Effector CD4-positive, alpha-beta T cell (primary cell): ENCODE measurements at regions not wholly inside any gene's neighbourhood (a gene's known extent, or its start where the extent isn't known, plus 50 kb on each side); places are given as distances from the start of the nearest gene placed in this dataset.
"Not testable (repeated sequence)": the region's sequence is repeated elsewhere in the genome, so short reads cannot be mapped to it uniquely, and the experiment has no call there.

Experiments used
- DNase-seq: peaks from one replicate; pipeline ENCODE4 v3.0.0-alpha.2; 2020

DNA sequence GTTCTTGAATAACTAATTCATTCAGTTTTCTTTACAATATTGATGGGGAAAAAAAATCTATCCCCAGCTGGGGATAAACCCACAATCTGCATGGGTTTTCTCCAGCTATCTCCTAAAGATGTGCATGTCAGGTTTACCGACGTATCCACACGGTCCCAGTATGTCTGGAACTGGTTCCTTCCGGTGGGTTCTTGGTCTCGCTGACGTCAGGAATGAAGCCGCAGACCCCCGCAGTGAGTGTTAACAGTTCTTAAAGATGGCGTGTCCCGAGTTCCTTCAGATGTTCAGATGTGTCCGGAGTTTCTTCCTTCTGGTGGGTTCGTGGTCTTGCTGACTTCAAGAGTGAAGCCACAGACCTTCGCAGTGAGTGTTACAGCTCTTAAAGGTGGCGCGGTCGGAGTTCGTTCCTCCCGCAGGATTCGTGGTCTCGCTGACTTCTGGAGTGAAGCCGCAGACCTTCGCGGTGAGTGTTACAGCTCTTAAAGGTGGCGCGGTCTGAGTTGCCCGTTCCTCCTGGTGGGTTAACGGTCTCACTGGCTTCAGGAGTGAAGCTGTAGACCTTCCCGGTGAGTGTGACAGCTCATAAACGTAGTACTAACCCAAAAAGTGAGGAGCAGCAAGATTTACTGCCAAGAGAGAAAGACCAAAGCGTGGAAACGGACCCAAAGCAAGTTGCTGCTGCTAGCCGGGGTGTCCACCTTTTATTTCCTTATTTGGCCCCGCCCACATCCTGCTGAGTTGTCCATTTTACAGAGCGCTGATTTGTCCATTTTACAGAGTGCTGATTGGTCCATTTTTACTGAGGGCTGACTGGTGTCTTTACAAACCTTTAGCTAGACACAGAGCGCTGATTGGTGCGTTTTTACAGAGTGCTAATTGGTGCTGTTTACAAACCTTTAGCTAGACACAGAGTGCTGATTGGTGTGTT lies 195.1 kb upstream of the NR2F2 start:
- no peak for DNase-seq

DNA sequence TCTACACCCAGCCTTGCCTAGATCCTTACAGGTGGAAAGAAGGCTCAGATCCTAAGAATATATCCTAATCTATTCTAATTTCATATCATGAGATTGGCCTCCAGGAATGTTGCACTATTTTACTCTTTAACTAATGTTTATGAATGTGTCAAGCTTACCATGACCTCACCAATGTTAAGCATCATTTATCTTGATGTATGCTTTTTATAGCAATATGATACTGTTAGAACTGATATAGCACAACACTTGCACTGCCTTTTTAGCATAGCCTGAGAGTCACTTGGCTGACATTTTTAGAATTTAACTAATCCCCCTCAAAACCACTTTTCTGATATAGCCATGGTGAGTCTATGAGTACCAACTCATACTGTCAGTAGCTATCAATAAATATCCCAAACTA lies 191.5 kb upstream of the NR2F2 start:
- DNase-seq: no peak

DNA sequence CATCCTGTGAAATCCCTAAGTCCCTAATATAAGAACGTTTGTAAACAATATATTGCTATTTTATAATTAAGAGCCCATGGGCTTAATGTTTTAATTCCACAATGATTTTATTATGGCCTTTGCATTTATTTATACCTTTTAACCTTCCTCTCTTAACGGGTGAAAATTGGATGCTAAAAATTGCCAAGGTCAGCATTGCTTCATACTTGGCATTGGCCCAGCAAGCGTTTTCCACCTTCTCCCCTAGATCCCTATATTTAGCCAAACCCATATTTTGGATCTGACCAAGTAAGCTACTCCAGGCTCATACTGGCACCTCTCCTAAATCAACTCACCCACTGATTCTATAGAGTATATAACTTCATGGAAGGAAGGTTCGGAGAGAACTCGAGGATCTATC lies 188.0 kb upstream of the NR2F2 start:
- no peak for DNase-seq

DNA sequence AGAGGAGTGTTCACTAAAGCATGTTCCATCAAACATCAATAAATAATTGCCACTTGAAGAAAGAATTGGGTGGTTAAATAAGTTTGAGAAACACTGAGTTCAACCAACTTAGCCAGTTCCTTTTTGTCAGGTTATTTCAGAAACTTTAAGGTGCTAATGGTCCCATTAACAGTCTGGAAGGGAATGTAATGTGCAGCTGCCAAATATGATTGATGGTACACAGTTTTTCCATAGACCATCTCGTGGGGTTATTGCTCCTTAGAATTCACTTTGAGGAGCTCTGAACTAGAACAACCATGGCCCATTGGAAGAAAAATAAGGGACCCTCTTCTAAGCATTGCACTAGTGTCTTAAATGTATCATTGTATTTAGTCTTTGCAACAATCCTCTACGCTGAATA lies 185.8 kb upstream of the NR2F2 start:
- DNase-seq: no peak

DNA sequence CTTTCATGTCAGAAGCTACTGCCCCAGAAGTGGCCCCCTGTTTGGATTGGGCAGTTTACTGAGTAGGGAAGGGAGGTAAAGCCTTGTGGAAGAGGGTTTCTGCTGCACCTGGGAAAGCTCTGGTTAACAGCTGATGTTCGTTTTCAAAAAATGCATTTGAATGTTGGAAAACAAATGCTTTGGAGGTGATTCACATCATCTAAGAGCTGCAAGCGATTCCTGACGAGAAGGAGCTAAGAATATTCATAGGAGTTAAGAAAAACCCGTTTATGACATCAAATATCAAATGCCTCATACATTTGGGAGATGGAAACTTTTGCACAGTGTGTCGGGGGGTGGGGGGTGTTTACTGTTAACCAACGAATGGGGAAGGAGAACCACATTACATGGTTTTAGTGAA lies 183.8 kb upstream of the NR2F2 start:
- no peak for DNase-seq

DNA sequence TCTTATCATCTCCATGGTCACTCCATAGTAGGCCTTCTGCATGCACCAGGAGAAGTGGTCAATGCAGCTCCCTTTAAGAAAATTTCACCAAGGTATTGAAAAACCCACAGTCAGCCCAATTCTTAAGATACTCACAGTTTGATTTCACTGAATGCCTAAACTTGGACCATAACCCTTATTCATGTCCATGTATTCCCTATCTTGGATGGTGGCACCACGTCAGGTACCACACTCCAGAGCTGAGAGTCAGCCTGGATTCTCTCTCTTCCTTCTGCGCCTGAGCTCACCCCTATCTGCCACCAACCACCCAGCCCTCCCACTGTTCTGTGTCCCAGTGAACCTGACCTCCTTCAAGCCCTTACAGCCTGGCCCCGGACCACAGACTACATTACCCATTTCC lies 183.2 kb upstream of the NR2F2 start:
- DNase-seq: no peak

DNA sequence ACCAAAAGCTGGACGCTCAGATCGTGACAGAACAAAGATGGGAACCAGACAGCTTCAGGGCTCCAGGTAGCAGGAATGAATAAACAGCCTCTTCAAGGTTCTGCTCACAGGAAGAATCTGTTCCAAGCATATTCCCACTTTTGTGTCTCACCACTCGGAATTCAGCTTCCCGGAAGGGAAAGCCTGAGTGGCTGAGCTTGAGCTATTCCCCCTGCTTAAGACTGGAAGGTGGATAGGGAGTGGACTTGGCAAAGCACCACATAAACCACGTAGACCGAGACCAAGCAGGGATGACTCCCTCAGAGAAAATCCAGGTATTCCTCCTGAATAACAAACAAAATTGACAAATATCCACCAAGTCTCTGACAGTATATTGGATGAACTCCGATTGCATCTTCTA lies 180.2 kb upstream of the NR2F2 start:
- no peak for DNase-seq

DNA sequence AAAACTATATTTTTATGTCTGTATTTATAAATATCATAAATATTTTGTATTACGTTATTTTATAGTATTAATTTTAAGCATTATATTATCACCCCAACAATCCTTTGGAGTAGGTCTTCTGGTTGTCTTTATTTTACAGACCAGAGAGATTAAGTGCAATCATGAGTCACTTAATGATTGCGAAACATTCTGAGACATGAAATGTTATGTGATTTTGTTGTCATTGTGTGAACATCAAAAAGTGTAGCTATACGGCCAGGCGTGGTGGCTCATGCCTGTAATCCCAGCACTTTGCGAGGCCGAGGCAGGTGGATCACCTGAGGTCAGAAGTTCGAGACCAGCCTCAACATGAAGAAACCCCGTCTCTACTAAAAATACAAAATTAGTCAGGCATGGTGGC lies 178.8 kb upstream of the NR2F2 start:
- not testable (repeated sequence) for DNase-seq

DNA sequence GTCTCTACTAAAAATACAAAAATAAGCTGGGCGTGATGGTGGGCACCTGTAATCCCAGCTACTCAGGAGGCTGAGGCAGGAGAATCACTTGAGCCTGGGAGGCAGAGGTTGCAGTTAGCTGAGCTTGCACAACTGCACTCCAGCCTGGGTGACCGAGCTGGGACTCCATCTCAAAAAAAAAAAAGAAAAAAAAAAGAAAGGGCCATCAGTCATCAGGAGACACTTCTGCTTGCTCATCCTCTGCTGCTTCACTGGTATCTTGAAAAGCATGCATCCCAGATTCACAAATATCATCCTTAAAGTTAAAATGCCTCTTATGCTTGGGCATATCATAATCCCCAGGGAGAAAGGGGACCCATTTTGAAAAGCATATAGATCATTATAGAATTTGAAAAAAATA lies 176.6 kb upstream of the NR2F2 start:
- no peak for DNase-seq

DNA sequence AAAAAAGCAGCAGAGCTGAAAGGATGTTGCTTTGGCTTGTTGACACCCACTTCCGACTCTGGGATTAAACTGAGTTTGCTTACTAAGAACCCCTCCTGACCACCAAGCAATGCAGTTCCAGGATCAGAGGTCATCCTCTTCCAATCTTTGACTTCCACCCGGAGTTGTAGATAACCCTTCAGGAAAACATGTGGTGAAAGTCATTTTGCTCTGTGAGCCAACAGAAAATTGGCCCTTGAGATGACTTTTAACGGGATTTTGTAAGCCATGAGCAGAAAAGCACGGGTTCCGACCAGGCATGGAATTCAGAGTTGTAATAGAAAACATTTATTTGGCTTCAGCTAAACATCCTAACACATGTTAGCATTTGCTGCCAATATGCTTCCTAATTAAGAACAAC lies 171.6 kb upstream of the NR2F2 start:
- no peak for DNase-seq

DNA sequence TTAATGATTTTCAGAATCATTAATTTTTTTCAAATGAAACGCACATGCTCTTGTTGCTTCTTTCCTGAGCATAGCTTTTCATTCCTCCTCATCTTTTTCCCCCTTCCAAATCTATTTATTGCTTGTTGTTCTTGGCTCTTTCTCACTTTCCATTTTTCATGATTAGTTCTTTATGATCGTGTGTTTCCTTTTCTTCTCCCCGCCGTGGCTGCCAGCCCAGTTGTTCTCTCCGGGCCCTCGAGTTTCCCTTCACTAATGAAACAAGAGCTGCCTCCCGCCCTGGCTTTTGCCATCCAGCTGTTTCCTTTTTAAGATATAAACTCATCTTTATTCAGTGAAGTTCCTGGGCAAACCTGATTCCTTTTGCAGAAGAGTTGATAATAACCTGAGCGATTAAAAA lies 170.2 kb upstream of the NR2F2 start:
- DNase-seq: no peak

DNA sequence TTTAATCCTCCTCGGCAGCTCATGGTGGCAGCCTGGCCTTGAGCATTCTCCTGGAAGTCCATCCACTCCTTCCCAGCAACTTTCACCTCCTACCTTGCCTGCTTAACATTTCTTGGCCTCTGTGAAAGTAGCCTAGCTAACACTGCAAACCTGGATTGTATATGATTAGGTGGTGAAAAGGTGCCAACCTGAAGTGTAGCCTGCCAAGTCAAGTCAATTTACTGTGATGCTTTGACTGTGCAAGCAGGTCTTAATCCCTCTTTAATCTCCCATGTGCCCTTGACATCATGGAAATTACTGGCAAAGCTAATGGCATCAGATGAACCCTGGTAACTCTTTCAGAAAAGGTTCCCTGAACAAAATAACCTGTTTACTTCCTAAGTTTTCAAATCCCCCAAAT lies 169.7 kb upstream of the NR2F2 start:
- DNase-seq: no peak

DNA sequence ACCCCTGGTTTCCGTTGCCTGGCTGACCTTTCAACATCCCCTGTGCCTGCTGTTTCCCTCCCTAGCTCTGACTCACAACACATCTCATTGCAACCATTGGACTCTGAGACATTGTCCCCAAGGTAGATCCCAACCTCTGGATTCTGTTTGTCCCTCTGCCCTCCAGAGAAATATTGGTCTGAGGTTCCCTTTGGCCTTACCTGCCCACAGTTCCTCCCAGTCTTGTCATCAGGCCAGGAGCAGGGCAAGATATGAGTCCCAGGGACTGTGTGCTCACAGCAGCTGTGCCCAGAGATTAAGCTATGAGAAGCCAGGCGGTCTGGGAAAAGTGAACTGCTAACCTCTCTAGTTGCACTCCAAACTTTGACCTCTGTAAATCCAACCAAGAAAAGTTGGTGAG lies 168.2 kb upstream of the NR2F2 start:
- no peak for DNase-seq

DNA sequence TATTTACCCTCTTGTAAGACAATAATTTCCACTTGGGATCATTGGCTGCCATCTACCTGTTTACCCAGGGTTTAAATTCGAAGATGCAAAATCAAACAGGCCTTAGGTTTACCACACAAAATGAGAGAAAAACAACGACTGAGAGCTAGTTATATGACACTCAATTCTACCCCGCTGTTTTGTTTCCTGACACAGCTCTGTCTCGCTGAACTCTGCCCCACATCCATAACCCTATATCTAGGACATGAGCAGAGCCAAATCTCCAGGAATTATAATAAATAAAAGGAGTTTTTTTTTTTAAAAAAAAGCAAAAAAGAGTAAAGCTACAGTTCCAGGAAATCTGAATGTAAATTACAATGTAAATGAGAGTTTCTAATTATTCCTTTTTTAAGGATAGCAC lies 165.4 kb upstream of the NR2F2 start:
- no peak for DNase-seq

DNA sequence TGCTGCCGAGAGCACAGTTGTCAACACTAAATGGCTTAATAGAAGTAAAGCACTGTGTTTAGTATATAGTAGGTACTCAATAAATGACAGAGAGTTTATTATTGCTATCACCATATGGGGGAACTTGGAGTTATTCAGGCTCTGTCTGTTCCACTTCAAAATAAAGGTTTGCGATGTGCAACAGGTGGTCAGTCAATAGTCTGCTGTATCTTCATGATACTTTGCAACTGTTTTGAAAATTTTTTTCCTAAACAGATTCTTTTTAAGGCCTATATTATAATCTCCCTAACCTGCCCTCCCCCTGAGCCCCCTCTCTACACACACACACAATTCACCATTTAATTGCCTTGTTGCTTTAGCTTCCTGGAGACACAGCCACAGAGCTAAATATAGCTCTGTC lies 164.7 kb upstream of the NR2F2 start:
- no peak for DNase-seq

DNA sequence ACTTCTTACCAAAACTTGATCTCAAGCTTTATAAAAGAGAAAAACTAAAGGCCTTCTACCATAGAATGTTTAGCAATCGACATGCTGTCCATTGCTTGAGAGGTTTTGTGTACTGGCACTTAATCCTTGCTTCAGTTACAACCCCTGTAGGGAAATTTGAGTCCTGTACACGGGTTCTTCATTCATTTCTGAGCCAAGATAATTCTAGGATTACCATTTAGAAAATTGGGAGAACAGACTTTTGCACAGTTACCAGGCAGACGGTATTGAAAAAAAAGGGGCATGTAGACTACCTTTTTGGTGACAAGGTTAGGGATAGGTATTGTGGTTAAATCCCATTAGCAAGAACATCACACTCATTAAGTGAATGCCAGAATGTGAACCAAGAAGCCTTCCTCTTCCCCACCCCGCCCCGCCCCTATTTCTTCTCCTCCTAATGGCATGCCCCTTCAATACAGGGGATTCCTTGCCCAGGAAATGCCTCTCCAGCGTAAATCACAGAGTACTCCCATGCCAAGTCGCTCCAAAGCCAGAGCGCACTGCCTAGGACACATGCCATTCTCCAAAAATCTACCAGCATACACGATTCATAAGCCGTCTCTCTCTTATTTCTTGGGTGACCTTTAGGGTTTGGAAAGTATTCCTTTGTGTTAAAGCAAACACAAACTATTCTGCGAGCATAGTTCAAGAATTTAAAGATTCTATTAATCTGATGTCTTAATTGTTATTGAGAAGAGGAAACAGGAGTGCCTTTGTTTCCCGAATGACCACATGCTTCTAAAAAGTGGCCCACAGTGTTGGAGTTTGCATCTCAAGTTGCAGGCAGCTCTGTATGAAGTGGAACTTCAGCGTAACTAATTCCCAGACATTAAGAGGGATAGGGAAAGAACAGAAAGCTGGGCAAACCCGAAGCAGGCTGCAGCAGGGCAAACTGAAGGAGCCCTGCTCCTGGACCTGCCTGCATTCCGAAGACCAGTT lies 164.0 kb upstream of the NR2F2 start:
- no peak for DNase-seq

DNA sequence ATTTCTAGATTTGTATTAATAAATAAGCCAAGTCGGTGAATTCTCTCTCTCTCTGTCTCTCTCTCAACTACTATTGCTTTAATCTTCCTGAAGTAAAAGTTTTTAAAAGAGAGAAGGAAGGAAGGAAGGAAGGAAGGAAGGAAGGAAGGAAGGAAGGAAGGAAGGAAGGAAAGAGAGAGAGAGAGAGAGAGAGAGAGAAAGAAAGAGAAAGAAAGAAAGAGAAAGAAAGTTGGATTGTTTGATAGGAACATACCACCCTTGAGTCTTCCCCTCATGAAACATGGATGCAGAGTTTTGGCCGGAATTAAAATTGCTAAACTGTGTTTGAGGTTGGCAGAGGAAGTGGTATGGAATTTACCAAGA lies 159.9 kb upstream of the NR2F2 start:
- DNase-seq: not testable (repeated sequence)

DNA sequence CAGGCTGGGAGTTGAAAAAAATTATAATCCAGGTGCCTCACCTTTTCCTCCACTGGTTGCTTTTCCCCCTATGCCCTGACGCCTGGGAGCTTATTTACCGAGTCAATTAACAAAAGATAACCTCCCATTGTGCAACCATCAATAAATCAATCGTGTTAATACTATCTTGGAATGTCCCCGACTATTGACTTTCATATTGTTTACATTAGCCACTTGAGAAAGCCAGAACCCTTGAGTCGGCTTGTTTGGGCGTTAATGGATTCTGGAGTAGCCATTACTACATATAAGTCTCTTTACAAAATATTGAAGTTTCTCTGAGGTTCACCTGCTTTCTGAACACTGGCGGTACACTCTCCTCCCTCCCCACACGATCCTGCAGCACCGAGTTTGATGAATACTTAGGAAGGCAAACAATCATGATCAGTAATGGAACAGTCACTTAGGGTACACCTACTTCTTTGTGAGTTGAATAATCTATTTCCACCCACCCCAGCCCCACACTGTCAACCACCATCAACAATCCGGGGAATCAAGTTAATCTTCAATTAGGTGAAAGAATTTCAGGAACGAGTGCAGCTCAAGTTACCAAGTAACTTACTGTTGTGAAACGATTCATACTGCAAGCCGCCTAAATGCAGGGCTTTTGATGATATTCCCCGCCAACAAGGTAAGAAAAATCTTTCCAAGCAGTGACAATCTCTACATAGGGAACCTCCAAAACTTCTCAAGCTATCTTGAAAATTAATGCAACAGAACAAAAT lies 159.3 kb upstream of the NR2F2 start:
- DNase-seq: no peak

DNA sequence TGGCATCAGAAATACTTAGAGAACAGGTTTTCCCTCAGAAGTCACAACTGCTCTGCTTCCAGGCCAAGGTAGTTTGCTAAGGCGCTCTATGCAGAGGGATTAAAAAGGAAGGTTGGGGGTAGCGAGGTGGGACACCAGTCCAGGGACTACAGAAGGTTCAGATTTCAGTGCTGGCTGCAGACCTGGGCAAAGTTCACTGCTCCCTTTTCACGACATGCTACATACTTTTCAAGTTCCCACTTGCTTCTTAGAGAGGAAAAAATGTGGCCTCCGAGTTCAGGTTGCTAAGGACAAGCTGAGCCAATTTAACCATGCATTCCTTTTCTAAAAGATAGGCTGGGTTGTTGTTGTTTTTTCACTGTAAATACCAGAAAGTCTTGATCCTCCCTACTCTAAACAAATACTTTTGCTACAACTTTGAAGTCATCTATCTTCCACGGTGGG lies 158.6 kb upstream of the NR2F2 start:
- no peak for DNase-seq

DNA sequence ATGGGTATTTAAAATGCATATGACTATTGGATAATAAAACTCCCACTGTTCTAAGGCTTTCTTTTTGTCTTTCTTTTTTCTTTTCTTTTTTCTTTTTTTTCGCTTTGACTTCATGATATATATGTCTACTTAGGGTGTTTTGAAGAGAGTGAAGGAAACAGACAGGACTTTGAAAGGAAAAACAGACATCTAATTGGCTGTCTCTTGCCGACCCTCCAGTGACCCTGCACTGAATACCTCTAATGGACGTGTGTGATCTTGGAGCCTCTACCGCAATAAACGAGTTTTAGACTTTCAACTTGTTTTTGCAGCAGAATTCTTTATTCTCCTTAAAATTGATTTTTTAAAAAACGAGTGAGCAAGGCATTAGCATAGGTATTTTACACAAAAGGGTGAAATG lies 158.1 kb upstream of the NR2F2 start:
- no peak for DNase-seq

DNA sequence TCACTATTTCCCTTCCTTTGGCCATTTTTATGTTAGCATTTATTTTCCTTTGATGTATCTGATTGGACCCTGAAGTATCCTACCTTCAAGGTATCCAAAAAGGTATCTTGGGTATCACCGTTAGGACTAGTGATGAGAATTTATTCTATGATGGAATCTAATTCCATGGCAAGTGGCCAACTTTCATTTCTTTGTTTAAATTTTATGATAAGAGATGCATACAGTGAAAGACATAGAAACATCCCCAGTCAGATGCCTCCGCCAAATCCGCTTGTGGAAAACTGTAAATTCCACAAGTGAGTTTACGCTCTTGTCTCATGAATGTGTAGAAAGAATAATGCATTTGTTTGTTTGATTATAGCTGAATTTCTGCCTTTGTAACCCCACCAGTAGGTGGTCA lies 153.7 kb upstream of the NR2F2 start:
- no peak for DNase-seq

DNA sequence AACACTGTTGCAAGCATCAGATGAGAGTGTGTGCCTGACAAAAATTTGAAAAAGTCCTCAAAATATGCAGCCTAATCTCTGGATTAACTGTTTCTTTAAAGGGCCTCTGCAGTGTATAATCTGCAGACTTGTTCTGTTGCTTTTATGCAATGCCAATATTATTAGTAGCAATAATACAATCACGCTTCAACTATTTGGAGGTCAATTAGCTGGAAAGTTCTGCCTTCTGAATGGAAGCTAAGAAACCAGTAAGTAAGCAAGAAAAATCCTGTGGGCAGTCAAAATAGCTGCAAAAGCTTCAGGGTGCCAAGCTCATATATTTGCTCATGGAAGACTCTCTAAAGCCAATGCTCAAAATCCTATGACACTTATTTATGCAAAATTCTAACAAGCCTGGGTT lies 153.2 kb upstream of the NR2F2 start:
- DNase-seq: no peak

DNA sequence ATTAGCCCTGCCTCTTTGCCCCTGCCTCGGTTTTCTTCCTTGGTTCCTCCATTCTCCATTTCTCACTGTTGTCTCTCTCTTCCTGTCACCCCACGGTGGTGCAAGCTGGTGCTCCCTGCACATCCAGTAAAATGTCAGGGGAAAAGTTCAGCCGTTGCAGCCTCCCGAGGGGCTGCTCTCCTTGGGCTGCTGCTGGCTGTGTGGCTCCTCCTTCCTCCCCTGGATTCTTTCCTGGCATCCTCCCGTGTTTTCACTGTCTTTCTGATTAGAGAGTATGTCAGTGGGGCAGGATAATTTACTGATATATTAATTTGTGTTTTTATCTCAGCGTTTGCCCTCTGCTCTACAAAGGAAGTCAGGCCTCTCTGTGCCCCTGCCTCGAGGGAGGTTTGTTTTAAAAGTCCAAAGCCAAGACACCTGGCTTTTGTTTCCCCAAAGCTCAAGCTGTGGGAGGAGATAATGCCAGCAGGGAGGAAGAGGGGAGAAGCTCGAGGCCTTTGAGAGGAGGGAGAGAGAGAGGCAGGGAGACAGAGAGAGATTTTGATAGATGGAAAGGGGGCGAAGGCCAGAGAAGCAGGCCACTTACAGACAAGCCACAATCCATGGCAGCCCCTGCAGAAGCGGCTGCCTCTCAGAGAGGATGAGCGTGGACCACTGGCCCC lies 150.3 kb upstream of the NR2F2 start:
- no peak for DNase-seq
